Bronchial epithelial cell (primary cell): ENCODE measurements at regions not wholly inside any gene's neighbourhood (a gene's known extent, or its start where the extent isn't known, plus 50 kb on each side); places are given as distances from the start of the nearest gene placed in this dataset.
A peak's percentile ranks its signal among the peaks of the same experiment; 100 is the strongest.

Experiments
- DNase-seq: peaks from one replicate; pipeline ENCODE4 v3.0.0-alpha.2; 2010; ENCODE audit warnings: low read depth
- FAIRE-seq: peaks from 2 replicates; lab custom pipeline; 2011; peaks lifted over from hg19 to GRCh38; lab: Jason Lieb, UNC
- H3K27me3 ChIP-seq: 2 replicates; pipeline ENCODE4 v1.5.1; 2011; ENCODE audit warnings: low read length; ENCODE audit not compliant: control insufficient read depth, insufficient read depth
- H3K36me3 ChIP-seq: 2 replicates; pipeline ENCODE4 v1.5.1; 2011; ENCODE audit warnings: low read length; ENCODE audit not compliant: control insufficient read depth, insufficient read depth
- H3K4me3 ChIP-seq: 2 replicates; pipeline ENCODE4 v1.5.1; 2011; ENCODE audit warnings: mild to moderate bottlenecking, low read depth, low read length, control low read depth
- CTCF ChIP-seq: IDR thresholded peaks from 2 replicates; pipeline ENCODE4 v1.5.1; 2011; ENCODE audit warnings: mild to moderate bottlenecking, moderate library complexity, low read length, control low read depth, inconsistent platforms; ENCODE audit not compliant: insufficient read depth, severe bottlenecking

- TF ChIP-seq CTCF = no peak
- H3K4me3 ChIP-seq = no peak overlapping the region
Observed at GRCh38 chr17:5635949-5636348, 51.6 kb upstream of the NLRP1 start.

GRCh38 chr17:5638596-5638995 is 54.3 kb upstream of the NLRP1 start:
- DNase-seq (peak; percentile 22), FAIRE-seq (peak; percentile 36)
- H3K4me3 ChIP-seq = no peak overlapping the region
- TF ChIP-seq CTCF = no peak
- peaks cover 3% of the 10 kb centered on the region for H3K27me3 ChIP-seq
- no peaks in the 10 kb centered on the region for H3K36me3 ChIP-seq

More at GRCh38 chr17:5635949-5636348, 51.6 kb upstream of the NLRP1 start:
- H3K36me3 ChIP-seq = no peaks in the 10 kb centered on the region
- DNase-seq (no peak), FAIRE-seq (peak; percentile 99)
- H3K27me3 ChIP-seq = peaks cover 3% of the 10 kb centered on the region

- DNase-seq = no peak
- FAIRE-seq = no peak
- no peak for TF ChIP-seq CTCF
- no peak overlapping the region for H3K4me3 ChIP-seq
- peaks cover 3% of the 10 kb centered on the region for H3K27me3 ChIP-seq
- no peaks in the 10 kb centered on the region for H3K36me3 ChIP-seq
Observed at GRCh38 chr17:5640726-5641125, 56.4 kb upstream of the NLRP1 start.

GRCh38 chr17:5642752-5643151 is 58.4 kb upstream of the NLRP1 start:
- DNase-seq (no peak), FAIRE-seq (no peak)
- no peak for TF ChIP-seq CTCF
- Histone ChIP-seq H3K27me3 (peaks cover 3% of the 10 kb centered on the region), H3K36me3 (no peaks in the 10 kb centered on the region), H3K4me3 (no peak overlapping the region)

GRCh38 chr17:5644065-5644464 is 59.8 kb upstream of the NLRP1 start:
- Histone ChIP-seq H3K36me3 (no peaks in the 10 kb centered on the region), H3K27me3 (no peaks in the 10 kb centered on the region), H3K4me3 (no peak overlapping the region)
- no peak for FAIRE-seq
- TF ChIP-seq CTCF = no peak
- no peak for DNase-seq

GRCh38 chr17:5651348-5651747 is 67.0 kb upstream of the NLRP1 start:
- no peak for DNase-seq
- TF ChIP-seq CTCF = no peak
- no peak overlapping the region for H3K4me3 ChIP-seq
- FAIRE-seq = no peak
- no peaks in the 10 kb centered on the region for H3K36me3 ChIP-seq
- H3K27me3 ChIP-seq = no peaks in the 10 kb centered on the region
